GM18499 (cell line): ENCODE measurements at regions not wholly inside any gene's neighbourhood (a gene's known extent, or its start where the extent isn't known, plus 50 kb on each side); places are given as distances from the start of the nearest gene placed in this dataset.

Experiments used
- ATAC-seq: cut with Tn5 transposase; IDR thresholded peaks from one replicate; pipeline ENCODE4 v1.9.1; 2021; ENCODE audit warnings: moderate number of reproducible peaks; ENCODE audit not compliant: insufficient read depth, unreplicated experiment

GRCh38 chr14:100463937-100464336, 123.3 kb downstream of the BEGAIN start:
- ATAC-seq: no peak

- ATAC-seq: no peak
Measured at GRCh38 chr14:100466111-100466856, 120.9 kb downstream of the BEGAIN start.

- ATAC-seq: no peak
Measured at GRCh38 chr14:100467046-100467750, 120.0 kb downstream of the BEGAIN start.

- no peak for ATAC-seq
Measured at GRCh38 chr14:100467939-100468338, 119.3 kb downstream of the BEGAIN start.

GRCh38 chr14:100468557-100468956, 118.7 kb downstream of the BEGAIN start:
- ATAC-seq: no peak

GRCh38 chr14:100469632-100470522, 117.3 kb downstream of the BEGAIN start:
- ATAC-seq: no peak

GRCh38 chr14:100470523-100470897, 116.7 kb downstream of the BEGAIN start:
- no peak for ATAC-seq

- no peak for ATAC-seq
Measured at GRCh38 chr14:100471441-100472093, 115.7 kb downstream of the BEGAIN start.

GRCh38 chr14:100472094-100472455, 115.1 kb downstream of the BEGAIN start:
- no peak for ATAC-seq

- no peak for ATAC-seq
Measured at GRCh38 chr14:100472491-100472890, 114.7 kb downstream of the BEGAIN start.

- no peak for ATAC-seq
Measured at GRCh38 chr14:100473249-100473648, 114.0 kb downstream of the BEGAIN start.

- no peak for ATAC-seq
Measured at GRCh38 chr14:100474196-100474595, 113.0 kb downstream of the BEGAIN start.

- no peak for ATAC-seq
Measured at GRCh38 chr14:100475268-100475667, 111.9 kb downstream of the BEGAIN start.

- no peak for ATAC-seq
Measured at GRCh38 chr14:100476012-100476822, 111.0 kb downstream of the BEGAIN start.

GRCh38 chr14:100484531-100485267, 102.5 kb downstream of the BEGAIN start:
- ATAC-seq: no peak

- ATAC-seq: peak; percentile 54
Measured at GRCh38 chr14:100486025-100486828, 101.0 kb downstream of the BEGAIN start.
